Astrocyte of the cerebellum (primary cell): ENCODE measurements at regions not wholly inside any gene's neighbourhood (a gene's known extent, or its start where the extent isn't known, plus 50 kb on each side); places are given as distances from the start of the nearest gene placed in this dataset.

Experiments
- DNase-seq: peaks from one replicate; pipeline ENCODE4 v3.0.0-alpha.2; 2011; ENCODE audit warnings: low read depth
- H3K4me3 ChIP-seq: 2 replicates; pipeline ENCODE4 v1.5.1; 2011; ENCODE audit warnings: mild to moderate bottlenecking, low read depth, low read length, moderate library complexity
- CTCF ChIP-seq: IDR thresholded peaks from 2 replicates; pipeline ENCODE4 v1.5.1; 2012; ENCODE audit warnings: low read length, low read depth, moderate library complexity, mild to moderate bottlenecking; ENCODE audit errors: missing control alignments
- in situ Hi-C: cut with HindIII; loops from 2 replicates; pipeline ENCODE4 v1.10.0; 2017; ENCODE audit warnings: low sequenced_read_pairs

DNA sequence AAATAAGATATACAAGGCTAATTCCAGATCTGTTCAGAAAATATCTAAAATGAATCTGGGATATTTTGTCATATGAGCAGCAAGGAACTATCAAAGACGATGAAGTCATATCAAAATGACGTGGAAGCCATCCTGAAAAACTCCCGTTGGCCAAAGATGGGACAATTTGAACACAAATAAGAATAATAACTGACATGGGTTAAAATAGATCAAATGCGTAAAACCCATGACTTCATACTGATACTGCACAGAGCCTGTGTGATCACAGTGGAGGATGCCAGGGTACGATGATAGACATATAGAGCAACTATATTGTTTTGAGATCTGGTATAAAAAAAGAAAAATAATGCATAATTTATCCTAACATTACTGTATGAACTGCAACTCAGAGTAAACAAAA lies 51.0 kb upstream of the PIP5K1B start:
- no peak overlapping the region for H3K4me3 ChIP-seq
- in situ Hi-C loops: no loop called here

More for the DNA sequence above, 51.0 kb upstream of the PIP5K1B start:
- no peak for DNase-seq
- no peak for TF ChIP-seq CTCF
